AG04449 (cell line): ENCODE measurements at regions not wholly inside any gene's neighbourhood (a gene's known extent, or its start where the extent isn't known, plus 50 kb on each side); places are given as distances from the start of the nearest gene placed in this dataset.

ENCODE experiments used
- CTCF ChIA-PET: fragments of 350-600 bp; formaldehyde crosslinking; extraction: SDS; loops from one replicate; lab custom pipeline; 2021; ENCODE audit warnings: antibody characterized with exemption; lab: Yijun Ruan, JAX
- POLR2A ChIA-PET: fragments of 400-600, 350-600 bp; formaldehyde crosslinking; extraction: SDS; loops from one replicate; lab custom pipeline; 2020; ENCODE audit warnings: antibody characterized with exemption, inconsistent platforms; lab: Yijun Ruan, JAX
- DNase-seq: peaks from one replicate; pipeline ENCODE4 v3.0.0-alpha.2; 2010; ENCODE audit warnings: low read depth, low spot score
- H3K4me3 ChIP-seq: 2 replicates; pipeline ENCODE4 v1.5.1; 2011; ENCODE audit warnings: low read depth, mild to moderate bottlenecking, control low read depth, low read length
- TF ChIP-seq, protein P1 (sequence below): IDR thresholded peaks from one replicate; pipeline ENCODE4 v1.5.1; 2011; ENCODE audit warnings: mild to moderate bottlenecking, moderate library complexity, low read length, control low read depth, inconsistent platforms; ENCODE audit not compliant: insufficient read depth; ENCODE audit errors: missing control alignments

DNA sequence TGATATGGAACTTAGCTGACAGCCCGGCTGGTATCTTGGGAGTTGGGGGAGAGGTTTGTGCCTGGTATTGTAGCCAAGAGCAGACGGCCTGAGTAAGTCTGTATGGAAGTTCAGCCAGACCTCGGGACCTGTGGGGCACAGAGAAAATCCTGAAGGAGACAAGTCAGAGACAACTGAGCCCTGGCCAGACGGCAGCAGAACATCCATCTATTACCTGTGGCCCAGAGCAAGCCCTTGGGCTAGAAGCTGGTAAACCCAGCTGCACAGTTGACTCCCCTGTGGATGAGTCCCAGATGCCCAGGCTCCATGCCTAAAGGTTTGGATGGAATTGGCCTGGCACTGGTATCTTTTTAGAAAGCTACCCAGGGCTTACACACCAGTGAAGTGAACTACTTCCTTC is 70.4 kb upstream of the DLG1 start:
- CTCF ChIA-PET = interaction anchor here (1.4 to 2.8 kb wide), 4 partner anchors 14 to 133 kb away, joined by 3 to 9 read pairs (median 6); no protein-coding TSS in a partner anchor
- TF ChIP-seq, protein P1, sequence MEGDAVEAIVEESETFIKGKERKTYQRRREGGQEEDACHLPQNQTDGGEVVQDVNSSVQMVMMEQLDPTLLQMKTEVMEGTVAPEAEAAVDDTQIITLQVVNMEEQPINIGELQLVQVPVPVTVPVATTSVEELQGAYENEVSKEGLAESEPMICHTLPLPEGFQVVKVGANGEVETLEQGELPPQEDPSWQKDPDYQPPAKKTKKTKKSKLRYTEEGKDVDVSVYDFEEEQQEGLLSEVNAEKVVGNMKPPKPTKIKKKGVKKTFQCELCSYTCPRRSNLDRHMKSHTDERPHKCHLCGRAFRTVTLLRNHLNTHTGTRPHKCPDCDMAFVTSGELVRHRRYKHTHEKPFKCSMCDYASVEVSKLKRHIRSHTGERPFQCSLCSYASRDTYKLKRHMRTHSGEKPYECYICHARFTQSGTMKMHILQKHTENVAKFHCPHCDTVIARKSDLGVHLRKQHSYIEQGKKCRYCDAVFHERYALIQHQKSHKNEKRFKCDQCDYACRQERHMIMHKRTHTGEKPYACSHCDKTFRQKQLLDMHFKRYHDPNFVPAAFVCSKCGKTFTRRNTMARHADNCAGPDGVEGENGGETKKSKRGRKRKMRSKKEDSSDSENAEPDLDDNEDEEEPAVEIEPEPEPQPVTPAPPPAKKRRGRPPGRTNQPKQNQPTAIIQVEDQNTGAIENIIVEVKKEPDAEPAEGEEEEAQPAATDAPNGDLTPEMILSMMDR = no peak
- POLR2A ChIA-PET = no interaction called here
- no peak for DNase-seq
- H3K4me3 ChIP-seq = no peak overlapping the region

DNA sequence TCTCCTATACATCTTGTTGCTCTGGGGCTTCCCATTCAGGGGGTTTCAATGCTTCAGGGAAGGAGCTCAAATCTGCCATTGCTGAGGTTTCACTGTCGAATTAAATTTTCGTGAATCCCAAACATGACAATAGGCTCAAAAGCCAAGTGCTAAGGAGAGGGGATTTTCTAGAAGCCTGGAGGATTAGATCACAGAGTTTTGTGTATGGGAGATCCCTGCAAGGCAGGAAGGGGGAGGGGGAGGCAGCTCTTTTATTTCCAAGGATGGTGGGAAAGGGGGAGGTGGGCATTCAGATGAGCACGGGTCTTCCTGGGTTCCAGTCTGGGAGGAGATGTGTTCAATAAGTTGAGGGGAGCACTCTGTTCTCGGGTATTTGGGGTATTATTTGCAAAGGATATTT is 69.9 kb upstream of the DLG1 start:
- ChIA-PET POLR2A (no interaction called here), CTCF (interaction anchor here (1.4 to 2.8 kb wide), 3 partner anchors 14 to 134 kb away, joined by 4 to 9 read pairs (median 8); no protein-coding TSS in a partner anchor)
- TF ChIP-seq, protein P1 = no peak
- no peak for DNase-seq
- H3K4me3 ChIP-seq = no peak overlapping the region

DNA sequence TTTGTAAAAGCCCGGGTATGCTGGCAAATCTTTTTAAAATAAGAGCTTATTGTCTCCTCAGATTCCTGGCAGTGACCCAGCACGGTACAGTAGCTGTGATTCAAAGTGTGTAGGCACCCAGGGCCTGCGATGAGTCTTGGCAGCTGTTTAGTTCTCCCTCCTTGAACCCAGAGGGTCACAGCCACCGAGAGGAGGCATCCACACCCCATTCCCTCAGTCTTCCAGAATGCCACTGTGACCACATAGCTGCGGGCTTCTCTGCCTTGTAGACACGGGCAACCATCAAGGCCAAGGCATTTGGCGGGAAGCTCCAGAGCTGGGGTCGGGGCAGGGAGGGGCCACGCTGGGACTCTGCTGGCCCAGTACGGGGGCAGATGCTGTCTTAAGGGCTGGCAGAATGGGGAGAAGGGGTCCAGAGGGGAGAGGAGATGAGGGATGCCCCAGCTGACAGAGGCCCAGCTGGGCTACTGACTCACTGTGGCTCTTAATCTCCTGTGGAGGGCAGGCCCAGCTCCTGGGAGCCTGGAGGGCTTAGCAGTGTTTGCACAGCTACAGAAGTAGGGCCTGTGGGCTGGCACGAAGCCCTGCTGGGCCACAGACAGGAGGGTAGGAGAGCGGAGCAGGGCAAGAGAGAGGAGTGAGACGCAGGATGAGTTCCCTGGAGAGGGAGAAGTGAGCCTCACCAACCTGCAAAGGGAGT is 68.8 kb upstream of the DLG1 start:
- no peak overlapping the region for H3K4me3 ChIP-seq
- TF ChIP-seq, protein P1 = no peak
- ChIA-PET CTCF (interaction anchor here (0.6 to 4.3 kb wide), 7 partner anchors 12 to 378 kb away, joined by 3 to 16 read pairs (median 6); no protein-coding TSS in a partner anchor), POLR2A (interaction anchor here (0.7 to 1.4 kb wide), 5 partner anchors 13 to 154 kb away, joined by 3 to 10 read pairs (median 6); no protein-coding TSS in a partner anchor)
- peak; percentile 76 for DNase-seq

DNA sequence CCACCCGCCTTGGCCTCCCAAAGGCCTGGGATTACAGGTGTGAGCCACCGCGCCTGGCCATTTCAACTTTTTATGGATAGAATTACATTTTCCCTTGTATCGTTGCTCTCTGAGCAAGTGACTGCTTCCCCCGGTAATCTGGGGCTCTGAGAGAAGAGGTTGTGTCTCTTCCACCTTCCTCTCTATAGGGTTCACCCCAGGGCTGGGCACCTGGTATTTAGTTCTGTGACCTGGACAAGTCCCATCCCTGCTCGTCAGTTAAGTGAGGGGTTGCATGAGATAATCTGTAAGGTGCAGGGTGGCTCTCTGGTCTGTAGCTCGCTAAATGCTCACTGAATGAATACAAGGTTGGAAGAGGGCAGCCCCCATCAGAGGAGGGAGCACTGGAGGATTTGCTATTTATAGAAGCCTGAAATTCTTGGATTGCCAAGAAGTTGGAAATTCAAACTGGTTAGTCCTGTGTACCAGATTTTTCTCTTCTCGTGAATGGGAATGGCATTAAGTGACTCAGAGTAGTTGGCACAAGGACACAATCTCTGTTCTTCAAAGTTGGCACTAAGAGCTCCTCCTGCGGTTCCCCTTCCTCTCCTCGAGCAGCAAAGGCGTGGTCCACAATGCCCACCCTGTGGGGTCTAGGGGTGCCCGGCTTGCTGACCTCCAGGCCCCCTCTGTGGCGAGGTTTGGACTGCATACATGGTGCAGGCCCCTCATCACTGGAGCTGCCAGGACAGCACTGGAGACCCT is 68.1 kb upstream of the DLG1 start:
- TF ChIP-seq, protein P1 = no peak
- ChIA-PET CTCF (interaction anchor here (1.2 to 4.3 kb wide), 6 partner anchors 12 to 143 kb away, joined by 3 to 16 read pairs (median 8); no protein-coding TSS in a partner anchor), POLR2A (interaction anchor here (1.1 to 1.4 kb wide), 5 partner anchors 12 to 103 kb away, joined by 3 to 10 read pairs (median 3); no protein-coding TSS in a partner anchor)
- DNase-seq = no peak
- no peak overlapping the region for H3K4me3 ChIP-seq

GRCh38 chr3:197365586-197365985 is 67.2 kb upstream of the DLG1 start:
- H3K4me3 ChIP-seq = no peak overlapping the region
- no peak for DNase-seq
- ChIA-PET POLR2A (interaction anchor here (1.1 kb wide), 1 partner anchor 29 kb away, joined by 3 read pairs; no protein-coding TSS in a partner anchor), CTCF (interaction anchor here (0.7 to 4.3 kb wide), 6 partner anchors 11 to 144 kb away, joined by 3 to 16 read pairs (median 4); no protein-coding TSS in a partner anchor)
- TF ChIP-seq, protein P1 = no peak
